DMS114 treated with DMSO at 0.1 percent for 48 hours (cell line): ENCODE measurements at regions not wholly inside any gene's neighbourhood (a gene's known extent, or its start where the extent isn't known, plus 50 kb on each side); places are given as distances from the start of the nearest gene placed in this dataset.

Experiments used
- DNase-seq: peaks from one replicate; lab custom pipeline; 2025; ENCODE audit not compliant: unreplicated experiment; lab: John Stamatoyannopoulos, UW

- no peak for DNase-seq
These were observed 70.9 kb upstream of the HAAO start for GRCh38 chr2:42863320-42863719.

- DNase-seq = no peak
These were observed 70.3 kb upstream of the HAAO start for GRCh38 chr2:42862669-42863185.

- no peak for DNase-seq
These were observed 68.9 kb upstream of the HAAO start for GRCh38 chr2:42861321-42861720.

- DNase-seq = no peak
These were observed 68.1 kb upstream of the HAAO start for GRCh38 chr2:42860319-42861094.

- no peak for DNase-seq
These were observed 67.4 kb upstream of the HAAO start for GRCh38 chr2:42859791-42860190.

GRCh38 chr2:42859006-42859552 is 66.7 kb upstream of the HAAO start:
- peak; percentile 48 for DNase-seq

GRCh38 chr2:42858140-42859005 is 66.0 kb upstream of the HAAO start:
- no peak for DNase-seq

GRCh38 chr2:42856891-42857632 is 64.7 kb upstream of the HAAO start:
- no peak for DNase-seq

GRCh38 chr2:42856106-42856860 is 63.9 kb upstream of the HAAO start:
- no peak for DNase-seq

GRCh38 chr2:42855221-42855970 is 63.0 kb upstream of the HAAO start:
- DNase-seq = no peak

- DNase-seq = no peak
These were observed 61.9 kb upstream of the HAAO start for GRCh38 chr2:42854207-42854818.

GRCh38 chr2:42853549-42854206 is 61.3 kb upstream of the HAAO start:
- no peak for DNase-seq

- DNase-seq = no peak
These were observed 60.4 kb upstream of the HAAO start for GRCh38 chr2:42852798-42853197.

GRCh38 chr2:42851740-42852250 is 59.4 kb upstream of the HAAO start:
- DNase-seq = no peak

GRCh38 chr2:42851186-42851585 is 58.8 kb upstream of the HAAO start:
- DNase-seq = no peak

- no peak for DNase-seq
These were observed 57.8 kb upstream of the HAAO start for GRCh38 chr2:42850016-42850805.

GRCh38 chr2:42849311-42849710 is 56.9 kb upstream of the HAAO start:
- no peak for DNase-seq
